DND-41 (cell line): ENCODE measurements at regions not wholly inside any gene's neighbourhood (a gene's known extent, or its start where the extent isn't known, plus 50 kb on each side); places are given as distances from the start of the nearest gene placed in this dataset.

ENCODE experiments used
- EZH2 ChIP-seq: IDR thresholded peaks from 3 replicates; pipeline ENCODE4 v1.6.1; 2012; ENCODE audit warnings: borderline replicate concordance, low read depth, mild to moderate bottlenecking, moderate library complexity, low read length, inconsistent platforms; ENCODE audit not compliant: severe bottlenecking
- TF ChIP-seq, protein P1 (sequence below): IDR thresholded peaks from 2 replicates; pipeline ENCODE4 v1.5.1; 2012; ENCODE audit warnings: borderline replicate concordance, low read length, moderate library complexity, mild to moderate bottlenecking; ENCODE audit not compliant: poor library complexity, severe bottlenecking; ENCODE audit errors: extremely low read depth

DNA sequence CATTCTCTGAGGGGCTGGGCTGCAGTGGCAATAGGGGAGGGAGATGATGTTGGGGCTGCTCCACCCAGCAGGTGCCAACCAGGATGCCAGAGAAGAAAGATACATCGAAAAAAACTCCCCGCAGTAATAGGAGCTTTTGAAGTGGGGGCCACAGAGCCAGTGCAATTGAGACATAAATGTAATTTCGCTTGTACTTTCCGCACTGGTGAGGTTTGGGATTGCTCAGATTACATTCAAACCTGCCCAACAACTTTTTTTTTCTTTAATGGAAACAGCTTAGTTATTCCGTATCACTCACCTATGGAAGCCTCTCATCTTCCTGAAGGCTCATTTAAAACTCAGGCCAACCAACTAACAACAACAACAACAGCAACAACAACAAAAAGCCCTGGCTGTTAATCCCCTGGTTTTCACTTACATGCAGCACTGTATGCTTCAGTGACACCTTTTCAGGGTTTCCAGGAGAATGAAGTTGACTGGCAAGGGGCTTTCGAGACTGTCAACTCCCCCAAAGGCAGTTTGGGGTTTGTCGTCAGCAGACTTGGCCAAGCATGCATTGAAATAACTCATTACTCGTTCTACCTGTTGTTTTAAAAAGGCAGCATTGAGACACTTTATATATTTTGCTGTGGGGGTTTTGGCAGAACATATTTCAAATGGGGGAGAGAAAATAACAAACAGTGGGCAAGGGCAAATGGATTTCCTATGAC, 163.8 kb downstream of the EBLN2 start:
- TF ChIP-seq EZH2, result no peak
- TF ChIP-seq, protein P1, sequence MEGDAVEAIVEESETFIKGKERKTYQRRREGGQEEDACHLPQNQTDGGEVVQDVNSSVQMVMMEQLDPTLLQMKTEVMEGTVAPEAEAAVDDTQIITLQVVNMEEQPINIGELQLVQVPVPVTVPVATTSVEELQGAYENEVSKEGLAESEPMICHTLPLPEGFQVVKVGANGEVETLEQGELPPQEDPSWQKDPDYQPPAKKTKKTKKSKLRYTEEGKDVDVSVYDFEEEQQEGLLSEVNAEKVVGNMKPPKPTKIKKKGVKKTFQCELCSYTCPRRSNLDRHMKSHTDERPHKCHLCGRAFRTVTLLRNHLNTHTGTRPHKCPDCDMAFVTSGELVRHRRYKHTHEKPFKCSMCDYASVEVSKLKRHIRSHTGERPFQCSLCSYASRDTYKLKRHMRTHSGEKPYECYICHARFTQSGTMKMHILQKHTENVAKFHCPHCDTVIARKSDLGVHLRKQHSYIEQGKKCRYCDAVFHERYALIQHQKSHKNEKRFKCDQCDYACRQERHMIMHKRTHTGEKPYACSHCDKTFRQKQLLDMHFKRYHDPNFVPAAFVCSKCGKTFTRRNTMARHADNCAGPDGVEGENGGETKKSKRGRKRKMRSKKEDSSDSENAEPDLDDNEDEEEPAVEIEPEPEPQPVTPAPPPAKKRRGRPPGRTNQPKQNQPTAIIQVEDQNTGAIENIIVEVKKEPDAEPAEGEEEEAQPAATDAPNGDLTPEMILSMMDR, result no peak
